ENCODE measurements at regions not wholly inside any gene's neighbourhood (a gene's known extent, or its start where the extent isn't known, plus 50 kb on each side); places are given as distances from the start of the nearest gene placed in this dataset.

DNA sequence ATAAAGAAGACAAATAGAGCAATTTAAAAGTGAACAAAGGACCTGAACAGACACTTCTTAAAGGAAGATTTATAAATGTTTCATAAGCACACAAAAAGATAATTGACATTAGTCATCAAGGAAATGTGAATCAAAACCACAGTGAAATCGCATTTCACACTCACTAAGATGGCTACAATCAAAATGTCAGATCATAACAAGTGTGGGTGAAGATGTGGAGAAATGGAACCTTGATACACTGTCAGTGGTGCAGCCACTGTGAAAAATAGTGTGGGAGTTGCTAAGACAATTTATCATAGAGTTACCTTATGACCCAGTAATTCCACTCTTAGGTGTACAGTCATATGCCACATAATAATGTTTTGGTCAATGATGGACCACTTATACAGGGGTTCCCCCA lies 54.5 kb upstream of the HTR4 start:
- Histone ChIP-seq H3K27ac (ENCODE audit: low read length) (no peak overlapping the region), H3K79me2 (ENCODE audit: insufficient read depth, low read length) (no peaks in the 10 kb centered on the region), H3K4me1 (ENCODE audit: insufficient read depth, low read length) (no peaks in the 10 kb centered on the region), H4K20me1 (ENCODE audit: insufficient read depth, low read length) (no peaks in the 10 kb centered on the region), H3K9ac (ENCODE audit: low read depth, low read length) (no peak overlapping the region), H3K27me3 (ENCODE audit: insufficient read depth, low read length, poor library complexity) (no peaks in the 10 kb centered on the region), H3K4me2 (ENCODE audit: insufficient read depth, low read length) (no peak overlapping the region), H3K9me3 (ENCODE audit: insufficient read depth, low read length, severe bottlenecking) (no peaks in the 10 kb centered on the region), H3K36me3 (ENCODE audit: insufficient read depth, low read length) (no peaks in the 10 kb centered on the region), H2AFZ (ENCODE audit: low read depth, low read length) (no peak overlapping the region), H3K4me3 (ENCODE audit: low read depth in 1 of 2, low read length in 2 of 2) (no peak overlapping the region)
- TF ChIP-seq, protein P1, sequence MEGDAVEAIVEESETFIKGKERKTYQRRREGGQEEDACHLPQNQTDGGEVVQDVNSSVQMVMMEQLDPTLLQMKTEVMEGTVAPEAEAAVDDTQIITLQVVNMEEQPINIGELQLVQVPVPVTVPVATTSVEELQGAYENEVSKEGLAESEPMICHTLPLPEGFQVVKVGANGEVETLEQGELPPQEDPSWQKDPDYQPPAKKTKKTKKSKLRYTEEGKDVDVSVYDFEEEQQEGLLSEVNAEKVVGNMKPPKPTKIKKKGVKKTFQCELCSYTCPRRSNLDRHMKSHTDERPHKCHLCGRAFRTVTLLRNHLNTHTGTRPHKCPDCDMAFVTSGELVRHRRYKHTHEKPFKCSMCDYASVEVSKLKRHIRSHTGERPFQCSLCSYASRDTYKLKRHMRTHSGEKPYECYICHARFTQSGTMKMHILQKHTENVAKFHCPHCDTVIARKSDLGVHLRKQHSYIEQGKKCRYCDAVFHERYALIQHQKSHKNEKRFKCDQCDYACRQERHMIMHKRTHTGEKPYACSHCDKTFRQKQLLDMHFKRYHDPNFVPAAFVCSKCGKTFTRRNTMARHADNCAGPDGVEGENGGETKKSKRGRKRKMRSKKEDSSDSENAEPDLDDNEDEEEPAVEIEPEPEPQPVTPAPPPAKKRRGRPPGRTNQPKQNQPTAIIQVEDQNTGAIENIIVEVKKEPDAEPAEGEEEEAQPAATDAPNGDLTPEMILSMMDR (IDR thresholded peaks at IDR 0.05; ENCODE audit: borderline replicate concordance, extremely low read depth, low read length, poor library complexity, severe bottlenecking): no peak
- TF ChIP-seq EZH2 (IDR thresholded peaks at IDR 0.05; ENCODE audit: borderline replicate concordance, low read depth, low read length, severe bottlenecking): no peak
- ATAC-seq (ENCODE audit: insufficient read depth, low read depth) (no peak), DNase-seq (no peak)

DNA sequence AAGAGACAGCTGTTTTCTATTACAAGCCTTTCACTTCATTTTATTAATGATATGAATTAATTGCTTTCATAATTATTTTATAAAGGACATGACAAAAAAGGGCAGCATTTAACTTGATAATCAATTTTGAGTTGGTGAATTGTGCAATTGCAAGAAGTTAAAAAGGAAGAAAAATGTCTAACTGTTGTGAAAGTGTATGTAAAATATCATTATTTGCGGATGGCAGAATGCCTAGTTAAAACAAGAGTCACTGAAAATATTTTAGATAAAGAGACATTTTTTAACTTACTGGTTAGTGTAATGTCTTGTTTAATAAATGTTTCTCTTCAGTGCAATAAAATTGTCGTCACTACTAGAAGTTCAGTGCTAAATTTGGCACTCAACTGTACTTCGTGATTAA lies 57.6 kb upstream of the HTR4 start:
- H3K27ac ChIP-seq (ENCODE audit: low read length): no peak overlapping the region
- no peaks in the 10 kb centered on the region for H3K36me3 ChIP-seq (ENCODE audit: insufficient read depth, low read length)
- no peaks in the 10 kb centered on the region for H3K4me1 ChIP-seq (ENCODE audit: insufficient read depth, low read length)
- H3K9me3 ChIP-seq (ENCODE audit: insufficient read depth, low read length, severe bottlenecking): no peaks in the 10 kb centered on the region
- H3K4me3 ChIP-seq (ENCODE audit: low read depth in 1 of 2, low read length in 2 of 2): no peak overlapping the region
- H3K4me2 ChIP-seq (ENCODE audit: insufficient read depth, low read length): no peak overlapping the region
- no peaks in the 10 kb centered on the region for H3K27me3 ChIP-seq (ENCODE audit: insufficient read depth, low read length, poor library complexity)
- TF ChIP-seq, protein P1 (IDR thresholded peaks at IDR 0.05; ENCODE audit: borderline replicate concordance, extremely low read depth, low read length, poor library complexity, severe bottlenecking): no peak
- TF ChIP-seq EZH2 (IDR thresholded peaks at IDR 0.05; ENCODE audit: borderline replicate concordance, low read depth, low read length, severe bottlenecking): no peak
- no peak overlapping the region for H3K9ac ChIP-seq (ENCODE audit: low read depth, low read length)
- H2AFZ ChIP-seq (ENCODE audit: low read depth, low read length): no peak overlapping the region
- ATAC-seq (ENCODE audit: insufficient read depth, low read depth) (no peak), DNase-seq (no peak)
- H4K20me1 ChIP-seq (ENCODE audit: insufficient read depth, low read length): no peaks in the 10 kb centered on the region
- H3K79me2 ChIP-seq (ENCODE audit: insufficient read depth, low read length): no peaks in the 10 kb centered on the region

DNA sequence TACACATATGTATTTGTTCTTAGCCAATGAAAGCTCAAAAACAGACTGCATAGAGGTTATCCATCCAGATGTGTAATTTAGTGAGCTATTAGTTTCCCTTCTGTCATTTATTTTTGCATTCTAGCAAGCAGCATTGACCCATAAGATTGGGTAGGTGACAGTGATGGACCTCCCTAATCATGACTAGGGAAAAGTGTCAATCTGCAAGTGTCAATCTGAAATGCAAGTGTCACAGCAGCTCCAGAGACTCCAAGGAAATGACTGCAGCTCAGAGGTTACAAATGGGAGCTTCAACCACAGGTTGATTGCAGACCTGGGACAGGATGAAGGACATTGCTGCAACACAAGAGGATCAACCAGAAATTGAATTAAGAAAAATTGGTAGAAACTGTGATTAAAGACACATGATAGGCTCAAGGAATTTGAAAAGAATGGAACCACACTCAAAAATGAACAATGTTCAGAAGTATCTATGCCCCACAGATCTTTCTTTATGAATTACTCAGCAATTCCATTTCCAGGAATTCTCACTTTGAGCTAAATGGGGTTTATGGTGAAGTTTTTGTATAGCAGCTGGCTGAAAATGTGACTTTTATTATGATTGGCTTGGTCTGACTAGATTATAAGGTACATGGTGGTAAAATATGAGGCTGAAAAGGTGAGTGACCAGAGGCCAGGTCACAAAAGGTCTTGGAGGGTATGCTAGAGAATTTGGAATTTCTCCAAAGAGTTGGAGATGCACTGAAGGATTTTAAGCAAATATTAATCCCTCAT lies 59.6 kb upstream of the HTR4 start:
- ATAC-seq (ENCODE audit: insufficient read depth, low read depth): no peak
- no peaks in the 10 kb centered on the region for H3K4me1 ChIP-seq (ENCODE audit: insufficient read depth, low read length)

More for the DNA sequence above, 59.6 kb upstream of the HTR4 start:
- Histone ChIP-seq H3K9ac (ENCODE audit: low read depth, low read length) (no peak overlapping the region), H3K36me3 (ENCODE audit: insufficient read depth, low read length) (no peaks in the 10 kb centered on the region), H4K20me1 (ENCODE audit: insufficient read depth, low read length) (no peaks in the 10 kb centered on the region), H3K27ac (ENCODE audit: low read length) (no peak overlapping the region), H3K4me2 (ENCODE audit: insufficient read depth, low read length) (no peak overlapping the region), H3K27me3 (ENCODE audit: insufficient read depth, low read length, poor library complexity) (no peaks in the 10 kb centered on the region), H3K4me3 (ENCODE audit: low read depth in 1 of 2, low read length in 2 of 2) (no peak overlapping the region), H2AFZ (ENCODE audit: low read depth, low read length) (no peak overlapping the region), H3K79me2 (ENCODE audit: insufficient read depth, low read length) (no peaks in the 10 kb centered on the region), H3K9me3 (ENCODE audit: insufficient read depth, low read length, severe bottlenecking) (no peaks in the 10 kb centered on the region)
- DNase-seq: no peak
- TF ChIP-seq EZH2 (IDR thresholded peaks at IDR 0.05; ENCODE audit: borderline replicate concordance, low read depth, low read length, severe bottlenecking): no peak
- TF ChIP-seq, protein P1 (IDR thresholded peaks at IDR 0.05; ENCODE audit: borderline replicate concordance, extremely low read depth, low read length, poor library complexity, severe bottlenecking): no peak
